ENCODE measurements at regions not wholly inside any gene's neighbourhood (a gene's known extent, or its start where the extent isn't known, plus 50 kb on each side); places are given as distances from the start of the nearest gene placed in this dataset.

DNA sequence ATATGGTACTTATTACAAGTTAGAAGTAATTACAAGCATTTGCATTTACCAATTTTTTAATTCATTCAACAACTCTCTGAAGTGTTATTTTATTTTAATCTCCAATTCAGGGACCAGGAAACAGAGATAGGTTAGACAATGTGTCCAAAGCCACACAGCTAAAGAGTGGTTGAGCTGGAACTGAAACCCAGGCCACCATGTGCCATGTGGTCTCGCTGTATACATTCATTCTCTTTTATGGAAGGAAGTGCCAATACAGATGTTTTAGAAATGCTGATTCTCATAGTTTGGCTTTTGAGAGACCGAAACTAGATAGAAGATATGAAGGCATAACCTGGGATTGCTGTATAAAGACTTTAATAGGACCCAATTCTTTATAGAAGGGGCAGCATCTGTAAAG is 684.6 kb upstream of the ID2 start:
- TF ChIP-seq CTCF (IDR thresholded peaks at IDR 0.05), result no peak
- no peak for TF ChIP-seq POLR2A (IDR thresholded peaks at IDR 0.05)

Measured in adrenal gland (tissue), 5 donors.